T follicular helper cell (primary cell): ENCODE measurements at regions not wholly inside any gene's neighbourhood (a gene's known extent, or its start where the extent isn't known, plus 50 kb on each side); places are given as distances from the start of the nearest gene placed in this dataset.

Source experiments
- DNase-seq: peaks from one replicate; pipeline ENCODE4 v3.0.0-alpha.2; 2020; ENCODE audit warnings: low read depth

- no peak for DNase-seq
Measured at GRCh38 chr14:100467046-100467750, 120.0 kb downstream of the BEGAIN start.

DNA sequence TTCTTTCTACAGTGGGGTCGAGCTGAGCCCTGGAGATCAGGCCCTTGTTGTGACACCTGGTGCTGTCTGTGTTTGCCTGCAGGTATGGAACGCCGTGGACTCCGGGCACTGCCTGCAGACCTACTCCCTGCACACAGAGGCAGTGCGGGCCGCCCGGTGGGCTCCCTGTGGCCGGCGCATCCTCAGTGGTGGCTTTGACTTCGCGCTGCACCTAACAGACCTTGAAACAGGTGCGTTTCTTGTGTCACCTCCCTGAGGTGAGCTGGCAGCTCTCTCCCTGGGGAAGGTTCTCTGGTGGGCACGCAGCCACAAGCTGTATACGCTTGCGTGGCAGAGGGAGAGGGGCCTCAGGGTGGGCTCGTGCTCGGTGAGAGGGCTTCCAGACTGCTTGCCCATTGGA lies 119.3 kb downstream of the BEGAIN start:
- no peak for DNase-seq

- DNase-seq = no peak
Measured at GRCh38 chr14:100468557-100468956, 118.7 kb downstream of the BEGAIN start.

- DNase-seq = no peak
Measured at GRCh38 chr14:100469632-100470522, 117.3 kb downstream of the BEGAIN start.

DNA sequence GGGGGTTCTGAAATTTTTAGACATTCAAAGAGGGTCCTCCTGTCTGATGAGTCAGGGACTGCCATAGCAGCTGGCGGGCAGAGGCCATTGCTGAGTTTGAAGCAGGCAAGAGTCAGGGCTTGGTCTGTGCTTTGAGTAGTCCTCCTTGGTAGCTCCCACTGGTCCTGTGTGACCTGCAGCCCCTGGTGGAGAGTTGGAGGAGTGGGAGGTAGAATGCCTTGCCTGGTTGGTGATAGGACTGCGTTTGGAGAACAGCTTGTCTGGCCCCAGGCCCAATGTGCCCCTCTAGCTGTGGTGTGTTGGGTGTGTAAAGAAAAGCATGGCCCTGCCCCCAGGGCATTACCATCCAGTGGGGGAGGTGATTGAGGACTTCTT lies 116.7 kb downstream of the BEGAIN start:
- no peak for DNase-seq

DNA sequence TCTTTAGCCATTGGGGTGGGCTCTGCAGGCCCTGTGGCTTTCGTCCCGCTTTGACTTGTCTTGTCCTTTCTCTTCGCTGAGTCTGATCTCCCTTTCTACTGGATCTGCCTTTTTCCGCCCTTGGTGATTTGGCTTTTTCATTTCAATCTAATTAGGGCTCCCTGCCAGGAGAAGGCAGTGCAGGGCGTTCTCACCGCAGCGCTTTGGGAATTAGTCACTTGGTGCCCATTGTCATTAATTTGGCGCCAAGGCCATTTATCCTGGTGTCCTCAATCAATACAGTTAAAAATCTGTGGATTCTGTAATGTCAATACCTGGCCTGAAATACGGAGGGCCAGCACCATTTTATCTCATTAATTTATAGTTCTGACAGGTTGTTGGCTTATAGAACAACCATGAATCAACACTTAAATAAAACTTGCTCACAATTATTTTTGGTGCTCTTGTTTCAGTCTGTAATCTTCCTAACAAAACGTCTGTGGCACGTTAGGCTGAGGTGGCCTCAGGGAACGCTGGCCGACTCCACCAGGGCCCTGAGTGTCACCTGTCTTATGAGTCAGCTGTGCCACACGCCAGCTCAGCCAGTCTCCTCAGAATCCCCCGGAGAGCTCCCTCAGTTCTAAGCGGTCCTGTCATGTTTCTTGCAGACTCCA lies 115.7 kb downstream of the BEGAIN start:
- no peak for DNase-seq

DNA sequence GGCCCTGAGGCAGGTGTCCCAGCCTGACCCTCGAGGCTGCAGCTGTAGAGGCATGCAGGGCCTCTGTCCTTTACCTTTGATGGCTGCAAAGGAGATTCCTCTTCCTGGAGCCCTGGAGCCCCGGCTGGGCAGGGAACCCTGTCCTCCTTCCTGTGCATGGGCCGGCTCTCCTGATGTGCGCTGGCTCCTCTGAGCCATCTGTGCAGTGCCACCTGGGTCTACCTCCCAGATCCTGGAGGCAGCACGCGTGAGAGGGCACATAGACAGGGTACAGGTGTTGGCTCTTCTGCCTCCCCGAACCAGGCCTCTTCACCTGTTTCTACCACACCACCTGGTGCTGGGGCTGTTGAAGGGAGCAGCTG lies 115.1 kb downstream of the BEGAIN start:
- DNase-seq = no peak

DNA sequence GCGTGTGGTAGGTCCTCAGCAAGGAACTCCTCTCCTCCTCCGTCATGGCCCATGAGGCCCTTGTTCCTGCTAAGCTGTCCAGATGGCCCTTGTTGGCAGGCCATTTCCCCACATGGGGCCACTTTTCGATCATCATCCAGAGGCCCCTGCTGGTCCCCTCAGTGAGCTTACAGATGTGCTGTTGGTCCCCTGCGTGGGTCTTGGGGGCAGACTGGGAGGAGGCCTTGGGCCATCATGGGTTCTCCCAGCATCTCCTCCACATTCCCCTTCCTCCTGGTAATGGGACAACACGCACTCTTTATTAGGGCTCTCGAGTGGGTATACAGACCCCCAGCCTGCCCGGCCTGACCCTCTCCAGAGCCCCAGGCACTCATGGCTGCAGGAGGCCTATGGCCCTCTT lies 114.7 kb downstream of the BEGAIN start:
- no peak for DNase-seq

- no peak for DNase-seq
Measured at GRCh38 chr14:100473249-100473648, 114.0 kb downstream of the BEGAIN start.

DNA sequence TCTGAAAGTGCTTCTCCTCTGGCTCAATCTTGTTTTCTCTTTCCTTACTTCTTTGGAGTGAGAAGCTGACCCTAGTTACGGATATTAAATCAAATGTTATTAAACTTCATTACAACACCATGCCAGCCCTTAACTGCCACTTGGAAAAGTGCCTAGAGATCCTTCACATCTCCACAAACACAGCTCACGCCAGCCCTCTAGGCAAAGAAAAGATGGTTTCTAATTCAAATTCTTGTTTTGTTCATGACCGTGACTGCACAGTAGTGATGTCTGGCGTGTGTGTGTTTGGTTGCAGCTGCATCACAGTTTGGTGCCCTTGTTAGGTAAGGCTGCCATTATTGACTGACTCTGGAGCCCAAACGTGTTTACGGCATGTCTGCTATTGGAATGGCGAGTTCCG lies 113.0 kb downstream of the BEGAIN start:
- no peak for DNase-seq

DNA sequence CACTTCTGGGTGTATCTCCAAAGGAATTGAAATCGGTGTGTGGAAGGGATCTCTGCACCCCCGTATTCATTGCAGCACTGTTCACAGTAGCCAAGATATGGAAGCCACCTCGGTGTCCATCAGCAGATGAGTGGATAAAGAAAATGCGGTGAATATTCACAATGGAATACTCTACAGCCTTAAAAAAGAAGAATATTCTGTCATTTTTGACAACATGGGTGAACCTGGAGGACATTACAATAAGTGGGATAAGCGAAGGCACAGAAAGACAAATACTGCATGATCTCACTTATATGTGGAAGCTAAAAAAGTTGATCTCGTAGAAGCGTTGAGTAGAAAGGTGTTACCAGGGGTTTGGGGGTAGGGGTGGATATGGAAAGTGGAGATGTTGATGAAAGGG lies 111.9 kb downstream of the BEGAIN start:
- DNase-seq = no peak

DNA sequence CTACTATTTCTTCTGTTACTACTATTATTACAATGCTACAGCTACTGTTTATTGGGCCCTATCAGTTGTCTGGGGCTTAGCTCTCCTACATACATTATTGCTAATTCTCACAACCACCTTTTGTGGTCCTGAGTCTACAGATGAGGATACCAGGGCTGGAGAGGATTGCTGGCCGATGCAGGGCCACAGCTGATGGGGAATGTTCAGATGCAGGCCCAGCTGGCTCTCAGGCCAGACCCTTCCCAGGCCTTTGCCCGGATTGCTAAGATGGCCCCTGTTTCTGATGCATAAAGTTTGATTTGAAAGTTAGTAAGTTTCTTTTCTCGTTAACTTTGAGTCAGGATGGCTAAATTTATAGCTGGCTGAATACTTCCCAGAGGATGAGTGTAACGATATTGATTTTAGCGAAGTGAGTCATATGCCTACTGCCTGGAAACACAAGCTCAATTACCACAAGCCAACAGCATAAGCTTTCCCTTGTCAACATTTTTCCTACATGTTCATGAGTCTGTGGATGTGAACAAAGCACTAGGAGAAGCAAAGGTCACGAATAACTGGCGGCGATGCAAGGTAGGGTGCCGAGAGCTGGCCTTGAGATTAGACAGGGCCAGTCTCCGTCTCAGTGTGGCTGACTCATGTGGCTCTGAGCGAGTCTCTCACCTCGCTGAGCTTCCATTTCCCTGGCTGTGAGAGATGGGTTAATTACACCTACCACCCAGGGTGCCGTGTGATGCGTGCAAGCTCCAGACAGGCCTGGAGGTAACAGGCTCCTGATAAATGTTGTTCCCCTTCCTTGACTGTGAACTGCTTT lies 111.0 kb downstream of the BEGAIN start:
- DNase-seq = no peak

GRCh38 chr14:100484531-100485267 lies 102.5 kb downstream of the BEGAIN start:
- no peak for DNase-seq

DNA sequence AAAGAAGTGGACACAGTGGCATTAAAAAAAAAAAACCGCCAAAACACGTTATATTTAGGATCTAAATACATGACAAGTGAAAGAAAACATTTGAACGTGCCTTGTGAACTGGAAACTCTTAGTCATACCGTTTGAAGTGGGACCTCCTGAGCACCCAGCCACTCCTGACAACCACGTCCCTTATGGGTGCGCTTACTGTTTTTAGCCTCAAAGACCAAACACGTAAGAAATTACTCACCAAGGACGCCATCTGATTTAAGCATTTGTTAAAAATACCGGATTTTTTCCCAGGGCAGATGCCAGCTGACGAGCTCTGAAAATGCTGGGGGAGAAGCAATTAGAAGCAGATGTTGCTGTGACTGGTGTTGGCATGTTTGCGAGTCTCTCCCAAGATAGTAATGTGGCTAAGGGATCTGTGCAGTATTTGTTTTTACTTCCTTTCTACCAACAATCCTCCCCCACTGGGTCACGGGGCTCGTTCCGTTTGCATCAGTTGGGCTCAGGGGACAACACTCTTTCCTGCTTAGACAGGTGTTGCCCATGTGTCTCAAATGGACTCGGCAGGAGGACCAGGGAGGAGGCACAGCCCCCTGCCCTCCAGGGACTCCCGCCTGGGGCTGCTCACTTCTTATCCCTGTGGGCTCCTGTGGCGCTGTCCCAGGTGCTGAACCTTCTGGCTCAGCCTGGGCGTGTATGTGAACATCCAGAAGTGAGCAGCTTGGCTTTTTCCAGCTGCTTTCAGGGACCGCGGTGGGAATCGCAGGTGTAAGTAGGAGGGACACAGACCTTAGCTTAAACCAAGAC lies 101.0 kb downstream of the BEGAIN start:
- peak; percentile 50 for DNase-seq
